Fibroblast of lung (primary cell): ENCODE measurements at regions not wholly inside any gene's neighbourhood (a gene's known extent, or its start where the extent isn't known, plus 50 kb on each side); places are given as distances from the start of the nearest gene placed in this dataset.

Source experiments
- EZH2 ChIP-seq: IDR thresholded peaks from 2 replicates; pipeline ENCODE4 v1.5.1; 2012; ENCODE audit warnings: low read length, control low read depth, mild to moderate bottlenecking; ENCODE audit errors: missing control alignments
- TF ChIP-seq, protein P1 (sequence below), 2 donors: IDR thresholded peaks in 1 of 2; conservative IDR thresholded peaks in 1 of 2; 1 replicate in 1 of 2; 2 replicates in 1 of 2; pipeline ENCODE4 v1.5.1; 2011 to 2012; ENCODE audit warnings: low read length in 2 of 2, control low read depth in 1 of 2, inconsistent platforms in 1 of 2, low read depth in 1 of 2, mild to moderate bottlenecking in 1 of 2

DNA sequence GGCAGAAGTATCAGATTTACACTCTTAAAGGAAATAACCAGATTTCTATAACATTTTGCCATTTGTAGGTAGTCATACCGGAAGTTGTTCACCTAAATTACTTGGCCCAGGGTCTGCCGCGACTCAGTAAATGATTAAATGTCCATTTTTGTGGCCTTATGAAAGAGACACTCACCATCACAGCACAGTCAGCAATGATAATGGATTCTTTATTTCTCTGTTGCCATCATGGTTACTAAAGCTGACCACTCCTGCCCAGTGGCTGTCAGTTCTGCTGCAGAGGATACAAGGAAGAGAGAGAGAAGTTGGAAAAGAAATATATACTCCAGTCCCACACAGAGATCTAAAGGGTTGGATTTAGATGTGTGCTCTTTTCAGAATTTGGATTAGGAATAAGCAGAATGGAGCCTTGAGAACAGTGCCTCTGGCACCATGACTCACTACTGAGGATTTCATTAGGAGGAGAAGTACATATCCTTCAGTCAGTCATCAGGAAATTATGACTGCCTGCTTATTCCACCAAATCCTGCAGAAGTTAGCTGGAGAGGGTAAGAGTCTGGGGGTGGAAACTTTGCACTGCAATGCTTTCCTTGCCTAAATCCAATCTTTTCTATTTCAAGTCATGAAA, 72.8 kb upstream of the EFNA5 start:
- TF ChIP-seq, protein P1, sequence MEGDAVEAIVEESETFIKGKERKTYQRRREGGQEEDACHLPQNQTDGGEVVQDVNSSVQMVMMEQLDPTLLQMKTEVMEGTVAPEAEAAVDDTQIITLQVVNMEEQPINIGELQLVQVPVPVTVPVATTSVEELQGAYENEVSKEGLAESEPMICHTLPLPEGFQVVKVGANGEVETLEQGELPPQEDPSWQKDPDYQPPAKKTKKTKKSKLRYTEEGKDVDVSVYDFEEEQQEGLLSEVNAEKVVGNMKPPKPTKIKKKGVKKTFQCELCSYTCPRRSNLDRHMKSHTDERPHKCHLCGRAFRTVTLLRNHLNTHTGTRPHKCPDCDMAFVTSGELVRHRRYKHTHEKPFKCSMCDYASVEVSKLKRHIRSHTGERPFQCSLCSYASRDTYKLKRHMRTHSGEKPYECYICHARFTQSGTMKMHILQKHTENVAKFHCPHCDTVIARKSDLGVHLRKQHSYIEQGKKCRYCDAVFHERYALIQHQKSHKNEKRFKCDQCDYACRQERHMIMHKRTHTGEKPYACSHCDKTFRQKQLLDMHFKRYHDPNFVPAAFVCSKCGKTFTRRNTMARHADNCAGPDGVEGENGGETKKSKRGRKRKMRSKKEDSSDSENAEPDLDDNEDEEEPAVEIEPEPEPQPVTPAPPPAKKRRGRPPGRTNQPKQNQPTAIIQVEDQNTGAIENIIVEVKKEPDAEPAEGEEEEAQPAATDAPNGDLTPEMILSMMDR (conservative IDR thresholded peaks at IDR 0.05 in 1 of 2, IDR thresholded peaks at IDR 0.05 in 1 of 2; ENCODE audit: low read depth in 1 of 2, low read length in 2 of 2) = no peak
- TF ChIP-seq EZH2 = no peak
